ENCODE measurements at regions not wholly inside any gene's neighbourhood (a gene's known extent, or its start where the extent isn't known, plus 50 kb on each side); places are given as distances from the start of the nearest gene placed in this dataset.

GRCh38 chr13:100921139-100921538 is 246.5 kb upstream of the TMTC4 start:
- no peak overlapping the region for H3K23ac ChIP-seq (ENCODE audit: insufficient read length)
- H2BK120ac ChIP-seq (replicated peaks; ENCODE audit: low read depth, low read length), result no peak overlapping the region
- TF ChIP-seq KDM4A (IDR thresholded peaks at IDR 0.05; ENCODE audit: low read depth, low read length, severe bottlenecking), result no peak
- no peak for TF ChIP-seq TAF7 (optimal IDR thresholded peaks at IDR 0.05; ENCODE audit: borderline replicate concordance, low read depth, low read length)
- no peak for TF ChIP-seq CHD2 (IDR thresholded peaks at IDR 0.05; ENCODE audit: low read length)
- TF ChIP-seq CBX8 (IDR thresholded peaks at IDR 0.05; ENCODE audit: borderline replicate concordance, low read depth, low read length), result no peak

More at GRCh38 chr13:100921139-100921538, 246.5 kb upstream of the TMTC4 start:
- H4K91ac ChIP-seq (replicated peaks; ENCODE audit: insufficient read length, low read length), result no peak overlapping the region
- no peaks in the 10 kb centered on the region for H3K36me3 ChIP-seq (ENCODE audit: control insufficient read depth in 2 of 4, insufficient read depth in 4 of 4, low read length in 3 of 4)
- no peak for FAIRE-seq
- H2AFZ ChIP-seq (ENCODE audit: low read length), result no peak overlapping the region
- H2BK20ac ChIP-seq (ENCODE audit: low read length), result no peak overlapping the region
- no peaks in the 10 kb centered on the region for H3K27me3 ChIP-seq (replicated peaks in 1 of 4; ENCODE audit: control insufficient read depth in 3 of 4, extremely low read depth in 1 of 4, insufficient read depth in 3 of 4, low read length in 3 of 4)
- no peak overlapping the region for H3K56ac ChIP-seq (replicated peaks; ENCODE audit: insufficient read length, low read depth, low read length)
- no peak for DNase-seq (ENCODE audit: low read depth in 1 of 2, low spot score in 2 of 2)
- H3K9me3 ChIP-seq (ENCODE audit: insufficient read depth in 2 of 2, low read depth in 1 of 2, low read length in 1 of 2), result no peaks in the 10 kb centered on the region
- H2BK15ac ChIP-seq (ENCODE audit: low read length), result no peak overlapping the region
- no peaks in the 10 kb centered on the region for H3K4me1 ChIP-seq (replicated peaks in 1 of 4; ENCODE audit: control insufficient read depth in 3 of 4, insufficient read depth in 4 of 4, low read length in 3 of 4)
- no peaks in the 10 kb centered on the region for H3K23me2 ChIP-seq (ENCODE audit: low read depth, low read length)
- H3K4me2 ChIP-seq (ENCODE audit: insufficient read depth in 1 of 2, low read depth in 2 of 2, low read length in 2 of 2), result no peak overlapping the region
- H2BK5ac ChIP-seq (ENCODE audit: low read depth, low read length), result no peak overlapping the region
- H3K4ac ChIP-seq (replicated peaks; ENCODE audit: insufficient read length, low read depth, low read length), result no peak overlapping the region
- no peak overlapping the region for H2AK5ac ChIP-seq (ENCODE audit: low read depth, low read length)
- no peak overlapping the region for H4K8ac ChIP-seq (ENCODE audit: extremely low read depth, insufficient read depth, low read length)
- H3K18ac ChIP-seq (ENCODE audit: extremely low read depth, low read length), result no peak overlapping the region
- H4K5ac ChIP-seq (ENCODE audit: insufficient read length, low read depth, low read length), result no peak overlapping the region
- ChIA-PET CTCF (ENCODE audit: partially characterized antibody) (interaction anchor here (0.9 to 1.2 kb wide), 4 partner anchors 9 to 347 kb away, joined by 3 read pairs; no protein-coding TSS in a partner anchor), POLR2A (ENCODE audit: partially characterized antibody) (no interaction called here)
- no peak overlapping the region for H2BK12ac ChIP-seq (ENCODE audit: low read depth, low read length)
- WGBS, 2 experiments (ENCODE audit: extremely low coverage in 1 of 2, insufficient coverage in 1 of 2, insufficient read length in 1 of 2, insufficient replicate concordance in 2 of 2, low coverage in 1 of 2, low lambda C conversion rate in 2 of 2, missing lambda C conversion rate in 1 of 2), result 88% methylated on average over 4 of the region's 4 CpGs; no CpG with 5 or more reads in 1 of the 2 experiments
- no peaks in the 10 kb centered on the region for H3K79me1 ChIP-seq (ENCODE audit: low read depth, low read length)
- no peak overlapping the region for H3K9ac ChIP-seq (replicated peaks in 1 of 4; ENCODE audit: extremely low read depth in 1 of 4, low read depth in 3 of 4, low read length in 3 of 4)
- no peak overlapping the region for H3K4me3 ChIP-seq (ENCODE audit: extremely low read depth in 1 of 4, insufficient read depth in 2 of 4, low read depth in 3 of 4, low read length in 4 of 4)
- H4K20me1 ChIP-seq (replicated peaks in 1 of 2; ENCODE audit: control insufficient read depth in 1 of 2, insufficient read depth in 2 of 2, low read length in 2 of 2), result no peaks in the 10 kb centered on the region
- H3K27ac ChIP-seq (ENCODE audit: low read depth, low read length), result no peak overlapping the region
- no peak overlapping the region for H3K14ac ChIP-seq (ENCODE audit: insufficient read length)
- no peaks in the 10 kb centered on the region for H3K79me2 ChIP-seq (ENCODE audit: control insufficient read depth in 1 of 2, insufficient read depth in 2 of 2, low read length in 2 of 2)
